ENCODE measurements at regions not wholly inside any gene's neighbourhood (a gene's known extent, or its start where the extent isn't known, plus 50 kb on each side); places are given as distances from the start of the nearest gene placed in this dataset.

- no peak overlapping the region for H3K4me2 ChIP-seq
- H3F3A ChIP-seq (ENCODE audit: insufficient read depth, low read depth), result 0 out of 2 replicates have a peak, but pooled peaks cover 5% of the 10 kb centered on the region
- POLR2A ChIA-PET (ENCODE audit: unreplicated experiment), result no interaction called here
- BruUV-seq (replicated peaks), result no TSS peak
- peaks cover 13% of the 10 kb centered on the region for H3K4me1 ChIP-seq (replicated peaks; ENCODE audit: insufficient read depth)
- no peaks in the 10 kb centered on the region for H3K9me3 ChIP-seq (ENCODE audit: insufficient read depth, low read depth)
- no peak overlapping the region for H2AFZ ChIP-seq
- no peaks in the 10 kb centered on the region for H3K79me2 ChIP-seq (ENCODE audit: low read depth)
- no peaks in the 10 kb centered on the region for H3K36me3 ChIP-seq (ENCODE audit: low read depth)
- H3K9me2 ChIP-seq (ENCODE audit: insufficient read depth), result no peaks in the 10 kb centered on the region
- TF ChIP-seq EZH2 (IDR thresholded peaks at IDR 0.05; ENCODE audit: low read depth), result no peak
- no peak for TF ChIP-seq CTCF (conservative IDR thresholded peaks at IDR 0.05)
- DNase-seq, result no peak
- no peaks in the 10 kb centered on the region for H3K27me3 ChIP-seq (ENCODE audit: insufficient read depth, low read depth)
- intact Hi-C loops (cut with micrococcal nuclease; ENCODE audit: unreplicated experiment), result no loop called here
- no peaks in the 10 kb centered on the region for H4K20me1 ChIP-seq (ENCODE audit: insufficient read depth)
- CTCF ChIA-PET, result no interaction called here
- no peak overlapping the region for H3K27ac ChIP-seq
- no peak overlapping the region for H3K4me3 ChIP-seq
These were observed 202.3 kb upstream of the GGTLC1 start for GRCh38 chr20:24190905-24191304.

GRCh38 chr20:24185791-24186190, 197.2 kb upstream of the GGTLC1 start:
- intact Hi-C loops (cut with micrococcal nuclease; ENCODE audit: unreplicated experiment), result no loop called here
- H3K36me3 ChIP-seq (ENCODE audit: low read depth), result no peaks in the 10 kb centered on the region
- ChIA-PET CTCF (no interaction called here), POLR2A (ENCODE audit: unreplicated experiment) (no interaction called here)
- no peaks in the 10 kb centered on the region for H3K27me3 ChIP-seq (ENCODE audit: insufficient read depth, low read depth)
- no peaks in the 10 kb centered on the region for H3K9me3 ChIP-seq (ENCODE audit: insufficient read depth, low read depth)
- H3F3A ChIP-seq (ENCODE audit: insufficient read depth, low read depth), result no peaks in the 10 kb centered on the region
- H4K20me1 ChIP-seq (ENCODE audit: insufficient read depth), result no peaks in the 10 kb centered on the region
- no peak for TF ChIP-seq EZH2 (IDR thresholded peaks at IDR 0.05; ENCODE audit: low read depth)
- no peak for TF ChIP-seq CTCF (conservative IDR thresholded peaks at IDR 0.05)
- no peaks in the 10 kb centered on the region for H3K4me1 ChIP-seq (replicated peaks; ENCODE audit: insufficient read depth)
- no TSS peak for BruUV-seq (replicated peaks)
- no peaks in the 10 kb centered on the region for H3K9me2 ChIP-seq (ENCODE audit: insufficient read depth)
- no peak overlapping the region for H3K4me2 ChIP-seq
- no peaks in the 10 kb centered on the region for H3K79me2 ChIP-seq (ENCODE audit: low read depth)
- 0 out of 2 replicates have a peak overlapping the region, but pooled peaks have one; percentile 16 for H2AFZ ChIP-seq
- no peak for DNase-seq
- no peak overlapping the region for H3K27ac ChIP-seq
- no peak overlapping the region for H3K4me3 ChIP-seq

DNA sequence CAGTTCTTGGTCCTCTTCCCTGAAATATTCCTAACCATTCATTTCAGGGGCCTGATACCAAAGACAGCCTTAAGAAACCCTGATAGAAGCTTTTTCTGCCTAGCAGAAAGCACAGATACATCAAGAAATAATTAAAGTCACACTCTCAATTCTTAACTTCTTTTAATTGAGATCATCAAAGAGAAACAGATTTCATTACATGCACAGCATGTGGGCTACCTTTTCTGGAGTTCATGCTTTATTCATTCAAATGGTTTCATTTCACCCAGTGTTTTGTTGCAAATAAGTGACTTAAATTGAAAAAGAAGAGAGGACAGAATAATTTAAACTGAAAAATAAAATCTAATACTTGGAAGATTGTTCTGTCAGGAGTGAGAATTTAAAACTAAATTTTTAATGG, 192.6 kb upstream of the GGTLC1 start:
- no peaks in the 10 kb centered on the region for H3K9me2 ChIP-seq (ENCODE audit: insufficient read depth)
- CTCF ChIA-PET, result no interaction called here
- H3K9me3 ChIP-seq (ENCODE audit: insufficient read depth, low read depth), result no peaks in the 10 kb centered on the region
- TF ChIP-seq EZH2 (IDR thresholded peaks at IDR 0.05; ENCODE audit: low read depth) (no peak), CTCF (conservative IDR thresholded peaks at IDR 0.05) (no peak)
- intact Hi-C loops (cut with micrococcal nuclease; ENCODE audit: unreplicated experiment), result no loop called here
- H3K27ac ChIP-seq, result no peak overlapping the region
- no peak for DNase-seq
- H2AFZ ChIP-seq, result no peak overlapping the region
- H3K79me2 ChIP-seq (ENCODE audit: low read depth), result no peaks in the 10 kb centered on the region
- H4K20me1 ChIP-seq (ENCODE audit: insufficient read depth), result no peaks in the 10 kb centered on the region
- no TSS peak for BruUV-seq (replicated peaks)
- H3K36me3 ChIP-seq (ENCODE audit: low read depth), result no peaks in the 10 kb centered on the region
- H3F3A ChIP-seq (ENCODE audit: insufficient read depth, low read depth), result no peaks in the 10 kb centered on the region
- H3K4me1 ChIP-seq (replicated peaks; ENCODE audit: insufficient read depth), result no peaks in the 10 kb centered on the region
- no peak overlapping the region for H3K4me2 ChIP-seq
- H3K27me3 ChIP-seq (ENCODE audit: insufficient read depth, low read depth), result no peaks in the 10 kb centered on the region
- POLR2A ChIA-PET (ENCODE audit: unreplicated experiment), result no interaction called here
- no peak overlapping the region for H3K4me3 ChIP-seq
